Duodenal mucosa (tissue), 2 donors: ENCODE measurements at regions not wholly inside any gene's neighbourhood (a gene's known extent, or its start where the extent isn't known, plus 50 kb on each side); places are given as distances from the start of the nearest gene placed in this dataset.

ENCODE experiments used
- H3K27ac ChIP-seq: one replicate; pipeline ENCODE4 v1.7.0; 2013; ENCODE audit warnings: low read depth, low read length
- H3K27me3 ChIP-seq, 2 donors: one replicate each; pipeline ENCODE4 v1.7.0; 2013; ENCODE audit warnings: low read length in 2 of 2, control low read depth in 1 of 2; ENCODE audit not compliant: insufficient read depth in 2 of 2, control insufficient read depth in 1 of 2
- H3K36me3 ChIP-seq, 2 donors: one replicate each; pipeline ENCODE4 v1.7.0; 2013; ENCODE audit warnings: low read length in 2 of 2, control low read depth in 1 of 2; ENCODE audit not compliant: insufficient read depth in 2 of 2, control insufficient read depth in 1 of 2
- H3K4me1 ChIP-seq, 2 donors: one replicate each; pipeline ENCODE4 v1.7.0; 2013; ENCODE audit warnings: low read length in 2 of 2, control low read depth in 1 of 2; ENCODE audit not compliant: insufficient read depth in 2 of 2, control insufficient read depth in 1 of 2
- H3K4me3 ChIP-seq, 2 donors: one replicate each; pipeline ENCODE4 v1.7.0; 2013; ENCODE audit warnings: low read length in 2 of 2, low read depth in 1 of 2
- H3K9ac ChIP-seq, 2 donors: one replicate each; pipeline ENCODE4 v1.7.0; 2013; ENCODE audit warnings: low read length in 2 of 2, low read depth in 1 of 2
- H3K9me3 ChIP-seq, 2 donors: one replicate each; pipeline ENCODE4 v1.7.0; 2013; ENCODE audit warnings: low read length in 2 of 2, control low read depth in 1 of 2; ENCODE audit not compliant: control insufficient read depth in 1 of 2

GRCh38 chr6:105764315-105764714 is 321.8 kb upstream of the PRDM1 start:
- H3K9me3 ChIP-seq = no peaks in the 10 kb centered on the region
- no peaks in the 10 kb centered on the region for H3K27me3 ChIP-seq
- no peak overlapping the region for H3K27ac ChIP-seq
- H3K36me3 ChIP-seq = no peaks in the 10 kb centered on the region
- no peak overlapping the region for H3K9ac ChIP-seq
- H3K4me3 ChIP-seq = no peak overlapping the region
- peaks cover 0 to 9% of the 10 kb centered on the region in 2 donors for H3K4me1 ChIP-seq

GRCh38 chr6:105763866-105764265 is 322.3 kb upstream of the PRDM1 start:
- no peaks in the 10 kb centered on the region for H3K27me3 ChIP-seq
- H3K36me3 ChIP-seq = no peaks in the 10 kb centered on the region
- peaks cover 0 to 13% of the 10 kb centered on the region in 2 donors for H3K4me1 ChIP-seq
- no peak overlapping the region for H3K4me3 ChIP-seq
- no peak overlapping the region for H3K27ac ChIP-seq
- H3K9me3 ChIP-seq = no peaks in the 10 kb centered on the region
- H3K9ac ChIP-seq = no peak overlapping the region

GRCh38 chr6:105760746-105761145 is 325.4 kb upstream of the PRDM1 start:
- H3K4me1 ChIP-seq = peaks cover 0 to 13% of the 10 kb centered on the region in 2 donors
- no peaks in the 10 kb centered on the region for H3K9me3 ChIP-seq
- no peaks in the 10 kb centered on the region for H3K36me3 ChIP-seq
- H3K27ac ChIP-seq = no peak overlapping the region
- no peaks in the 10 kb centered on the region for H3K27me3 ChIP-seq
- H3K9ac ChIP-seq = no peak overlapping the region
- H3K4me3 ChIP-seq = no peak overlapping the region

GRCh38 chr6:105759946-105760345 is 326.2 kb upstream of the PRDM1 start:
- H3K4me1 ChIP-seq = peaks cover 0 to 13% of the 10 kb centered on the region in 2 donors
- H3K27me3 ChIP-seq = no peaks in the 10 kb centered on the region
- no peak overlapping the region for H3K27ac ChIP-seq
- H3K4me3 ChIP-seq = no peak overlapping the region
- H3K9ac ChIP-seq = no peak overlapping the region
- H3K9me3 ChIP-seq = no peaks in the 10 kb centered on the region
- no peaks in the 10 kb centered on the region for H3K36me3 ChIP-seq

GRCh38 chr6:105759015-105759414 is 327.1 kb upstream of the PRDM1 start:
- no peak overlapping the region for H3K27ac ChIP-seq
- peaks cover 0 to 13% of the 10 kb centered on the region in 2 donors for H3K4me1 ChIP-seq
- H3K4me3 ChIP-seq = no peak overlapping the region
- H3K27me3 ChIP-seq = no peaks in the 10 kb centered on the region
- H3K9me3 ChIP-seq = no peaks in the 10 kb centered on the region
- H3K9ac ChIP-seq = no peak overlapping the region
- no peaks in the 10 kb centered on the region for H3K36me3 ChIP-seq

- Histone ChIP-seq H3K27ac (no peak overlapping the region), H3K4me1 (peaks cover 3 to 19% of the 10 kb centered on the region in 2 donors), H3K9ac (no peak overlapping the region), H3K36me3 (no peaks in the 10 kb centered on the region), H3K4me3 (no peak overlapping the region), H3K27me3 (no peaks in the 10 kb centered on the region), H3K9me3 (no peaks in the 10 kb centered on the region)
These were observed 328.5 kb upstream of the PRDM1 start for GRCh38 chr6:105757512-105758200.

- H3K27ac ChIP-seq = no peak overlapping the region
- H3K27me3 ChIP-seq = no peaks in the 10 kb centered on the region
- no peak overlapping the region for H3K9ac ChIP-seq
- peaks cover 3 to 22% of the 10 kb centered on the region in 2 donors for H3K4me1 ChIP-seq
- H3K4me3 ChIP-seq = no peak overlapping the region
- H3K36me3 ChIP-seq = no peaks in the 10 kb centered on the region
- no peaks in the 10 kb centered on the region for H3K9me3 ChIP-seq
These were observed 330.3 kb upstream of the PRDM1 start for GRCh38 chr6:105755885-105756284.

- no peak overlapping the region for H3K4me3 ChIP-seq
- peaks cover 3 to 9% of the 10 kb centered on the region in 2 donors for H3K4me1 ChIP-seq
- no peaks in the 10 kb centered on the region for H3K36me3 ChIP-seq
- H3K9me3 ChIP-seq = no peaks in the 10 kb centered on the region
- no peak overlapping the region for H3K27ac ChIP-seq
- H3K9ac ChIP-seq = no peak overlapping the region
- H3K27me3 ChIP-seq = no peaks in the 10 kb centered on the region
These were observed 332.4 kb upstream of the PRDM1 start for GRCh38 chr6:105753620-105754211.

- Histone ChIP-seq H3K4me1 (peaks cover 3 to 9% of the 10 kb centered on the region in 2 donors), H3K27me3 (no peaks in the 10 kb centered on the region), H3K9me3 (no peaks in the 10 kb centered on the region), H3K4me3 (no peak overlapping the region), H3K27ac (no peak overlapping the region), H3K9ac (no peak overlapping the region), H3K36me3 (no peaks in the 10 kb centered on the region)
These were observed 332.9 kb upstream of the PRDM1 start for GRCh38 chr6:105753207-105753606.

GRCh38 chr6:105750089-105750488 is 336.0 kb upstream of the PRDM1 start:
- H3K9me3 ChIP-seq = no peaks in the 10 kb centered on the region
- no peak overlapping the region for H3K27ac ChIP-seq
- H3K27me3 ChIP-seq = no peaks in the 10 kb centered on the region
- H3K4me1 ChIP-seq = peaks cover 3 to 9% of the 10 kb centered on the region in 2 donors
- H3K9ac ChIP-seq = no peak overlapping the region
- no peaks in the 10 kb centered on the region for H3K36me3 ChIP-seq
- H3K4me3 ChIP-seq = no peak overlapping the region
